ENCODE measurements at regions not wholly inside any gene's neighbourhood (a gene's known extent, or its start where the extent isn't known, plus 50 kb on each side); places are given as distances from the start of the nearest gene placed in this dataset.

DNA sequence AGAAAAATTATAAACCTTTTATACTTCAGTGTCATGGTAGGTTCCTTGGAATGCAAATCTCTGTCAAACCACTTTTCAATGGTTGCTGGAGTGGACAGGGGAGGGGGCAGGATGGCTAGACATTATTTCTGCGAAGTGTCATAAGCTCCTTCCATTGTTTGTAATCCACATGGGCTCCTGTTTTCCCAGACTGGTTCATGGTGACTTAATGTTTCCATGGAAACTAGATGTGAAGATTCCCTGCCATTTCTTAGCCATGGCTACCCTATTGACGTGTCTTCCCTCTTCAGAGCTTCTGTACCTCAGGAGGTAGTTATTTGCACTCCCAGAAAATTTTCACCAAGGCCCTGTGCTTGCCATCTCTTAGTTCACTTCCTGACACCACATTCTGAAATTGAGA, 95.3 kb downstream of the UFM1 start:
- TF ChIP-seq, protein P1, sequence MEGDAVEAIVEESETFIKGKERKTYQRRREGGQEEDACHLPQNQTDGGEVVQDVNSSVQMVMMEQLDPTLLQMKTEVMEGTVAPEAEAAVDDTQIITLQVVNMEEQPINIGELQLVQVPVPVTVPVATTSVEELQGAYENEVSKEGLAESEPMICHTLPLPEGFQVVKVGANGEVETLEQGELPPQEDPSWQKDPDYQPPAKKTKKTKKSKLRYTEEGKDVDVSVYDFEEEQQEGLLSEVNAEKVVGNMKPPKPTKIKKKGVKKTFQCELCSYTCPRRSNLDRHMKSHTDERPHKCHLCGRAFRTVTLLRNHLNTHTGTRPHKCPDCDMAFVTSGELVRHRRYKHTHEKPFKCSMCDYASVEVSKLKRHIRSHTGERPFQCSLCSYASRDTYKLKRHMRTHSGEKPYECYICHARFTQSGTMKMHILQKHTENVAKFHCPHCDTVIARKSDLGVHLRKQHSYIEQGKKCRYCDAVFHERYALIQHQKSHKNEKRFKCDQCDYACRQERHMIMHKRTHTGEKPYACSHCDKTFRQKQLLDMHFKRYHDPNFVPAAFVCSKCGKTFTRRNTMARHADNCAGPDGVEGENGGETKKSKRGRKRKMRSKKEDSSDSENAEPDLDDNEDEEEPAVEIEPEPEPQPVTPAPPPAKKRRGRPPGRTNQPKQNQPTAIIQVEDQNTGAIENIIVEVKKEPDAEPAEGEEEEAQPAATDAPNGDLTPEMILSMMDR (IDR thresholded peaks at IDR 0.05): no peak
- TF ChIP-seq POLR2A (IDR thresholded peaks at IDR 0.05): no peak

Data from right lobe of liver (tissue), 4 donors.